GM23338 (cell line): ENCODE measurements at regions not wholly inside any gene's neighbourhood (a gene's known extent, or its start where the extent isn't known, plus 50 kb on each side); places are given as distances from the start of the nearest gene placed in this dataset.

Experiments
- ATAC-seq: fragments of 200-7000 bp; cut with Tn5 transposase; 3 replicates; pipeline ENCODE4 v1.9.1; 2020
- DNase-seq: peaks from one replicate; pipeline ENCODE4 v3.0.0-alpha.2; 2015; ENCODE audit warnings: low spot score
- H2AFZ ChIP-seq: fragments of 200-600 bp; sonication (generic); 2 replicates; pipeline ENCODE4 v1.8.0; 2016; ENCODE audit warnings: antibody characterized with exemption, mild to moderate bottlenecking, moderate library complexity
- H3F3A ChIP-seq: fragments of 200-600 bp; sonication (generic); replicated peaks from 2 replicates; pipeline ENCODE4 v1.8.0; 2017; ENCODE audit warnings: antibody characterized with exemption, mixed run types, low read depth
- H3K27ac ChIP-seq: fragments of 200-600 bp; sonication (generic); 2 replicates; pipeline ENCODE4 v1.6.1; 2016; ENCODE audit warnings: low read depth
- H3K27me3 ChIP-seq: fragments of 200-600 bp; sonication (generic); 2 replicates; pipeline ENCODE4 v1.8.0; 2016; ENCODE audit warnings: mild to moderate bottlenecking, mixed run types, moderate library complexity; ENCODE audit not compliant: insufficient read depth
- H3K36me3 ChIP-seq: fragments of 200-600 bp; sonication (generic); 2 replicates; pipeline ENCODE4 v1.8.0; 2016; ENCODE audit warnings: mild to moderate bottlenecking; ENCODE audit not compliant: insufficient read depth
- H3K4me1 ChIP-seq: fragments of 200-600 bp; sonication (generic); 2 replicates; pipeline ENCODE4 v1.8.0; 2016; ENCODE audit warnings: mild to moderate bottlenecking, moderate library complexity; ENCODE audit not compliant: insufficient read depth
- H3K4me2 ChIP-seq: fragments of 200-600 bp; sonication (generic); 2 replicates; pipeline ENCODE4 v1.7.1; 2017; ENCODE audit warnings: mixed run types
- H3K4me3 ChIP-seq: fragments of 200-600 bp; sonication (generic); 2 replicates; pipeline ENCODE4 v1.6.1; 2016; ENCODE audit warnings: mixed run types
- H3K79me2 ChIP-seq: fragments of 200-600 bp; sonication (generic); replicated peaks from 2 replicates; pipeline ENCODE4 v1.8.0; 2017; ENCODE audit warnings: mild to moderate bottlenecking; ENCODE audit not compliant: insufficient read depth
- H3K9me2 ChIP-seq: fragments of 200-600 bp; sonication (generic); 2 replicates; pipeline ENCODE4 v1.8.0; 2017; ENCODE audit not compliant: insufficient read depth
- H4K20me1 ChIP-seq: fragments of 200-600 bp; sonication (generic); replicated peaks from 2 replicates; pipeline ENCODE4 v1.8.0; 2017; ENCODE audit warnings: mild to moderate bottlenecking; ENCODE audit not compliant: insufficient read depth
- H3K27ac Mint-ChIP-seq: 2 replicates; pipeline ENCODE4 v1.8.0; 2020; ENCODE audit warnings: inconsistent platforms, mild to moderate bottlenecking, moderate library complexity, mixed read lengths
- H3K27me3 Mint-ChIP-seq: 3 replicates; pipeline ENCODE4 v1.8.0; 2022; ENCODE audit warnings: low read depth, mild to moderate bottlenecking, moderate library complexity, mixed read lengths, inconsistent platforms; ENCODE audit not compliant: insufficient read depth, poor library complexity
- H3K36me3 Mint-ChIP-seq: 3 replicates; pipeline ENCODE4 v1.8.0; 2021; ENCODE audit warnings: low read depth, mild to moderate bottlenecking, inconsistent platforms, moderate library complexity, mixed read lengths
- H3K4me1 Mint-ChIP-seq: 3 replicates; pipeline ENCODE4 v1.8.0; 2020; ENCODE audit warnings: mild to moderate bottlenecking, inconsistent platforms, mixed read lengths
- H3K4me3 Mint-ChIP-seq: 3 replicates; pipeline ENCODE4 v1.8.0; 2021; ENCODE audit warnings: moderate library complexity, mild to moderate bottlenecking, inconsistent platforms, mixed read lengths
- H3K9me3 Mint-ChIP-seq: 3 replicates; pipeline ENCODE4 v1.8.0; 2020; ENCODE audit warnings: moderate library complexity, mild to moderate bottlenecking, inconsistent platforms, mixed read lengths
- CREB1 ChIP-seq: fragments of 250-450 bp; sonication (Bioruptor Pico); IDR thresholded peaks from 2 replicates; pipeline ENCODE4 v1.5.0; 2020; ENCODE audit warnings: low read depth, mild to moderate bottlenecking, moderate library complexity
- ETS1 ChIP-seq: IDR thresholded peaks from 2 replicates; pipeline ENCODE4 v1.6.1; 2016; ENCODE audit warnings: antibody characterized with exemption
- EZH2 ChIP-seq: fragments of 200-600 bp; sonication (generic); IDR thresholded peaks from one replicate; pipeline ENCODE4 v1.8.0; 2017; ENCODE audit warnings: antibody characterized with exemption, mild to moderate bottlenecking, low read depth; ENCODE audit not compliant: unreplicated experiment
- EZH2phosphoT487 ChIP-seq: fragments of 200-600 bp; sonication (generic); IDR thresholded peaks from one replicate; pipeline ENCODE4 v1.8.1; 2018; ENCODE audit warnings: antibody characterized with exemption; ENCODE audit not compliant: unreplicated experiment
- JUNB ChIP-seq: IDR thresholded peaks from one replicate; pipeline ENCODE4 v1.6.1; 2016; ENCODE audit warnings: antibody characterized with exemption; ENCODE audit not compliant: unreplicated experiment
- NANOG ChIP-seq: IDR thresholded peaks from 2 replicates; pipeline ENCODE4 v1.6.1; 2016; ENCODE audit warnings: antibody characterized with exemption, borderline replicate concordance
- POLR2AphosphoS5 ChIP-seq: IDR thresholded peaks from 2 replicates; pipeline ENCODE4 v1.6.1; 2016; ENCODE audit warnings: antibody characterized with exemption, low read depth
- REST ChIP-seq: IDR thresholded peaks from one replicate; pipeline ENCODE4 v1.6.1; 2018; ENCODE audit warnings: antibody characterized with exemption; ENCODE audit not compliant: unreplicated experiment
- STAT1 ChIP-seq: IDR thresholded peaks from one replicate; pipeline ENCODE4 v1.6.1; 2016; ENCODE audit warnings: antibody characterized with exemption; ENCODE audit not compliant: unreplicated experiment
- ZNF114 ChIP-seq: fragments of 250-450 bp; sonication (Bioruptor Pico); IDR thresholded peaks from 2 replicates; pipeline ENCODE4 v1.5.0; 2020; ENCODE audit warnings: mild to moderate bottlenecking, moderate library complexity
- ZNF331 ChIP-seq: fragments of 250-450 bp; sonication (Bioruptor Pico); IDR thresholded peaks from 2 replicates; pipeline ENCODE4 v1.5.0; 2020; ENCODE audit warnings: low read depth, mild to moderate bottlenecking, moderate library complexity
- ZNF462 ChIP-seq: fragments of 250-450 bp; sonication (Bioruptor Pico); IDR thresholded peaks from 2 replicates; pipeline ENCODE4 v1.5.0; 2020; ENCODE audit warnings: mild to moderate bottlenecking, moderate library complexity

- H3K9me3 Mint-ChIP-seq, result 0 out of 3 replicates have a peak, but pooled peaks cover 2% of the 10 kb centered on the region
- H3K4me1 Mint-ChIP-seq, result no peaks in the 10 kb centered on the region
- no peak overlapping the region; the same call in 1 of the 2 replicates for H2AFZ ChIP-seq
- no peaks in the 10 kb centered on the region for H3K36me3 ChIP-seq
- no peaks in the 10 kb centered on the region for H4K20me1 ChIP-seq
- DNase-seq (no peak), ATAC-seq (no peak)
- H3K27me3 ChIP-seq, result no peaks in the 10 kb centered on the region
- no peaks in the 10 kb centered on the region for H3F3A ChIP-seq
- H3K79me2 ChIP-seq, result no peaks in the 10 kb centered on the region
- TF ChIP-seq EZH2, result no peak
- TF ChIP-seq CREB1, result no peak
- no peak for TF ChIP-seq ETS1
- no peak for TF ChIP-seq ZNF462 (CRISPR knock-in tag)
- TF ChIP-seq STAT1, result no peak
- no peak for TF ChIP-seq ZNF331 (CRISPR knock-in tag)
- no peak for TF ChIP-seq JUNB
- TF ChIP-seq ZNF114 (CRISPR knock-in tag), result no peak
- no peak for TF ChIP-seq REST
- TF ChIP-seq EZH2phosphoT487, result no peak
- TF ChIP-seq POLR2AphosphoS5, result no peak
- TF ChIP-seq NANOG, result no peak
- no peaks in the 10 kb centered on the region; the same call in 2 of the 3 replicates for H3K36me3 Mint-ChIP-seq
- H3K4me3 Mint-ChIP-seq, result no peak overlapping the region
- no peak overlapping the region for H3K4me3 ChIP-seq
- H3K27me3 Mint-ChIP-seq, result no peaks in the 10 kb centered on the region
- H3K4me1 ChIP-seq, result no peaks in the 10 kb centered on the region
- H3K9me2 ChIP-seq, result no peaks in the 10 kb centered on the region
- no peak overlapping the region for H3K27ac Mint-ChIP-seq
- no peak overlapping the region for H3K4me2 ChIP-seq
- no peak overlapping the region for H3K27ac ChIP-seq
Observed at GRCh38 chr1:191483988-191484387, 674.3 kb upstream of the RGS18 start.
